GM18868 (cell line): ENCODE measurements at regions not wholly inside any gene's neighbourhood (a gene's known extent, or its start where the extent isn't known, plus 50 kb on each side); places are given as distances from the start of the nearest gene placed in this dataset.

Experiments used
- ATAC-seq: cut with Tn5 transposase; IDR thresholded peaks from one replicate; pipeline ENCODE4 v1.9.1; 2021; ENCODE audit warnings: mild to moderate bottlenecking, moderate library complexity; ENCODE audit not compliant: unreplicated experiment

DNA sequence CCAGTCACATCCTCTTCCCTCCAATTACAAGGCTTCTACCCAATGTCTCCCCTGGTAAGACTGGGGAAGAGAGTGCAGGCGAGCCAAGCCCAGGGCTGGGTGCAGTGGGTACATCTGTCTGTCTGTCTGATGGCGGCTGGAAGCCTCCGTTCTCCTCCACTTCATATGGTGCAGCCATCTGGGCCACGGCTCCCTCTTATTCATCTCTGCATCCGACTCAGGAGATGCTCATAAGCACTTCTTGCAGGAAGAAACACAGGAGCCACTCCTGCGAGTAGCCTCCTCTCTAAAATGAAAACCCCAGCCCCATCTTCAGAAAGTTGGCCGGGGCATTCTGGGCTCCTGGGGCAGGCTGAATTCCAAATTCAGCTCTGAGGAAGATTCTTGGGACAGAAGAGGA is 67.5 kb upstream of the SLC6A6 start:
- no peak for ATAC-seq

DNA sequence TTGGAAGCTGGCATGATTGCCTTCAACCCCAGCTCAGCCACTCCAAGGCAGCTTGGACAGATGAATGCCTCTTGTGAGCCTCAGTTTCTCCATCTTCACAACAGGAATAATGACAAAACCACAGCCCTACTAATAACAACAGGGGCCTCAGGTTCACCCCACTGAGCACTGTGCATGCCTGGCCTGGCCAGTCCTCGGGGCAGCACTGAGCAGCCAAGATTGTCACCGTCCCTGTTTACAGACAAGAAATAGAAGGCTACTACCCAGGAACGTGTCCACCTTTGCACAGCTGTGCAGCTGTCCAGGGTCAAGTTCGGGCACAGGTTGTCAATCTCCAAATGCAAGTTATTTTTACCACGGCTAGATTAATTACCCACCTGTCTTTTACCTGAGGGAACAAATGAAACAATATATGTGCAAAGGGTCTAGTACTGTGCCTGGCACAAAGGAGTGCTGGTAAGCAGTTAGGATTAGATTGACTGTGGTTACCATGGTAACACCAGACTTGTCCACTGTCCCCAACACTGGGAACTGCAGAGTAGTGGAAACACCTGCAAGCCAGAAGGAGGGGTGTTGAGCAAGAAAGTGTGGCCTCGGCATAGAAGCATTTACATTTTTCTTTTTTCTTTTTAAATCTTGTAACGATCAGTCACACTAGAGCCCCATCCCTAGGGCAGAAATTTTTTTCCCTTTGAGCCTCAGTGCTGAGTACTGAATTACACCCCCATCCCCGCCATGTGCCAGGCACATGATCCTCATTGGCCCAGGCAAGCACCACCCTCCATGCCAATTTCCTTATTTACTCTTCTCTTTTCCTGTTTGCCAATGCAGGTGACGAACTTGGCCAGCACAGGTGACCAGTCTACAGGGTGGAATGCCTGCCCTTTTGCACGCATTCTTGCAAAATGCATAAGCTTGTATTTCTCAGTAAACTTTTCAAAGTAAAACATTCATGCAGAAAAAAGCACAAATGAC is 66.3 kb upstream of the SLC6A6 start:
- ATAC-seq: no peak

DNA sequence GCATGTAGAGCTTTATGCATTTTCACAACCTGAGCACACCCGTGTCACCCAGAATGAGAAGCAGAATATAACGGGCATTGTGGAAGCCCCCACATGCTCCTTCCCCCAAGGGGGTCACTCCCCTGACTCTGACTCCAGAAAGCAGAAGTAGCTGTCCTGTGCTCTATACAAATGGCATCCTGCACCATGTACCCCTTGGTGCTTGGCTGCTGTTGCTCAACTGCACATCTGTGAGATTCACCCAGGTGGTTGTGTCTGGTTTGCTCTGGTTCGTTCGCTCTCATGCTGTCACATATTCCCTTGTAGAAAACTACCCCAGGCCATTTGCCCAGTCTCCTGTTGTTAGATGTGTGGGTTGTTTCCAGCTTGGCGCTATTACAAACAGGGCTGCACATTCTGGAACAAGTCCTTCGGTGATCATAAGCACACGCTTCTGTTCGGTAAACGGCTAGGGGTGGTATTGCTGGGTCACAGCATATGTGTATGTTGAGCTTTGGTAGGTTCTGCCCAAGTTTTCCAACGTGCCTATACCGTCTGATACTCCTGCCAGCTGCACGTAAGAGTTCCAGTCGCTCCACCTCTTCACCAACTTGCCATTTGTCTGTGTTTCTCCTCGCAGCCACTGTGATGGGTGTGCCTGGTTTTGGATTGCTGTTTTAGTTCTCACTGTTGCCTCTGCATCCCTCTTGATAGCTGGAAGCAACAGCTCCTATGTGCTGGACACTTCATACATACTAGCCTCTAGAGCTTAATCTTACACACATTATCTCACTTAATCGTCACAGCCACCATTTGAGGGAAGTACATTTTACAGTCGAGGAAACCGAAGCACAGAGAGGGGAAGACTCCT is 65.4 kb upstream of the SLC6A6 start:
- no peak for ATAC-seq

DNA sequence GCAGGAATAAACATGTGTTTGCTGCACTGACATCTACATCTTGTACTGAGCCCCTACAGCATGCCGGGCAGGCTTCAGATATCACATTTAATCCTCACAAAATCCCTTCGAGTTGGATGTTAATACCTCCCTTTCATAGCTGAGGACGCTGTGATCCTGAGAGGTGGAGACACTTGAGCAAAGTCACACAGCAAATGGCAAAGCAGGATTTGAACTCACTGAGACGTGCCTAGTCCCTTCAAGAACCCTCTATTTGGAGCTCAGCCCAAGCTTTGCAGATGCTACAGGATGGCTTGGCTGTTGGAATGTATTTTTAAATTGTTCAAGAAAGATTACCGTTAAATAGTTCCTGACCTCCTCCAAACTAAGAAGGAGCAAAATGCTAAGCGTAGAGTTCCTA is 64.6 kb upstream of the SLC6A6 start:
- no peak for ATAC-seq

DNA sequence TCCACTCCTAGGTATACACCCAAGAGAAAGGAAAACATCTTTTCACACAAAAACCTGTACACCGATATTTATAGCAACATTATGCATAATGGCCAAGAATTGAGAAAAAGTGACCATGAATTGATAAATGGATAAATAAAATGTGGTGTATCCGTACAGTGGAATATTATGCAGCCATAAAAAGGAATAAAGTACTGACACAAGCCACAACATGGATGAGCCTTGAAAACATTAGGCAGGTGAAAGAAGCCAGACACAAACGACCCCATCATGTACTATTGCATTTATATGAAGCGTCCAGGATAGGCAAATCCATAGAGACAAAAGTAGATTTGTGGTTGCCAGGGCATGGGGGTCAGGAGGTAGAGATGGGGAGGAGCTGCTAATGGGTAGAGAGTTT is 64.2 kb upstream of the SLC6A6 start:
- ATAC-seq: no peak

DNA sequence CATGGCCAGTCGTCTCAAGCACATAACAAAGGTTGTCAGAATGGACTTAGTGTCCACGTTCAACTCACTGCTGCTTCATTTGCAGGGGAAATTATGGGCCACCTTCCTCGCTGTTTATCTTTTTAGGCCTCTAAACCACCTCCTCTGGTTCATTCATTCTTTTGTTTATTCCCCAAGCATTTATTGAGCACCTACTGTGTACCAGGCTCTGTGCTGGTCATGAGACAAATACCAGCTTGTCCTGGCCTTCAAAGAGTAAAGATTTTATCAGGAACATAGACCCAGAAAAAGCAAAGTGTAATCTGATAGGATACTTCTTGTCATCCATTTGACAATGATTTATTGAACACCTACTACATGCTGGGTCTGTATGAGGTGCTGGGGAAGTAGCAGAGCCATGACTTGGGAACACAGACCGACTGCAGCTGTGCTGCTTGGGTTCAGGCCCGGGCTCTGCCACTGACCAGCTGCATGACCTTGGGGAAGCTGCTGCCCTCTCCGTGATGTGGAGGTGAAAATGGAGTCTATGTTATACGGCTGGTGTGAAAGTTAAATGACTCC is 63.4 kb upstream of the SLC6A6 start:
- ATAC-seq: no peak

DNA sequence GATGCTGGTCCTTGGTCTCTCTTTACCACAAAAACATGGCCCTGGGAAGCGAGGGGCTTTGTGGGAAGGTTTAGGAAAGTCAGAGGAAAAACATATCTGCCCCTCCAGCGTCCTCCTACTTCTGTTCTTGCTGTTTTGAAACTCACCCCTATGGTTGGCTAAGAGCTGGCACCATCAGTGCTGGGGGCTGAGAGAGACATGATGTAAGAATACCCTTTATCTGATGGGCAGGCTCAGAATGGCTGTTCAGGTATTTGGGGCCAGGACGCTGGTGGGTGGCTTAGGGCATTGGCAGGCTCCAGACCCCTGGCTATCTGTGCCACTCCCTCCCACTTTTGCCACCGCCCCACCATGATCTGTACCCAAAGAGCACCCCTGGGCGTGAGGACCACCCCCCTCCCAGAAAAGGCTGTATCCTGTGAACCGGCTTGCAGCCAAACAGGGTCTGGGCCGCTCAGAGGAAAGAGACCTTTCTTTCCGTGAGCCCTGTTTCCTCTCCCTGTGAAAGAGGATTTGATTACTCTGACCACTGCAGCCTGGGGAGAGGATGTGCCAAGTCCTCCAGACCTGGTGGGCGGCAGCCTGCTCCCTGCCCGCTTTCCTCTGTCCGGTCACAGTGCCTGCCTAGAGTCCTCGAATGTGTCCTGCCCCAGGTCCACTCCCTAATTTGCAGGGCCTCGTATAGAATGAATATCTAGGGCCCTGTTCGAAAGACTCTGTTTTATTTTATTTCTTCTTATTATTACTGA is 61.3 kb upstream of the SLC6A6 start:
- ATAC-seq: no peak

DNA sequence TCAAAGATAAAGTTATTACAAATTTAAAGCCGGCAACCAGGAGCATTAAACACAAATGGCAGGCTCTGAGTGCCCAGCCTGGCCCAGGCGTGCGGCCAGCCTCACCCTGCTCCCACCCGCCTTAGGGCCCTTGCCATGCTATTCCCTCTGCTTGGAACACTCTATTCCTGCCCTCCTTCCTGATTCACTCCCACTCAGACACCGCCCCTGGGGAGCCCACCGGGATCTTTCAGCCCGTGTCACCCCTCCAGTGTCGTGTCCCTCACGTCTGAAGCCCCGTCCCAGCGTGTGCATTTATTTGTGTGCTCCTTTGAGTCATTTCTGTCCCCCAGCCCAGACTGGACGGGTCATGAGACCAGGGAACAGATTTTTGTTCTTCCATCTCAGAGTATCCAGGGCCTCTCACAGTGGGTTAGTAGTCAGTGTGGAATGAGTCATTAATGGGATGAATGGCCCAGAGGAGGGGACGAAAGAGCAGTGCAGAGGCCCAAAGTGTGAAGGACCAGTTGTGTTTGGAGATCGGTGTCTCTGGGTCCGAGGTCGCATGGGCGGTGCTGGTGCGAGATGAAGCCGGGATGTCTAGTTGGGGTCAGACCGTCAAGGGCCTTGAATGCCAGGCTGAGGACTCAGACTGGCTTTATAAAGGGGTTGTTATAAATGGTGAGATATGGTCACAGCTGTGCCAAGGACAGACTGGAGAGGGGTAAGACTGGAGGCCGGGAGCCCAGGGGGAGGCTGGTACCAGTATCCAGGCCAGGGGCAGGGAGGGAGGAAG is 58.9 kb upstream of the SLC6A6 start:
- no peak for ATAC-seq

DNA sequence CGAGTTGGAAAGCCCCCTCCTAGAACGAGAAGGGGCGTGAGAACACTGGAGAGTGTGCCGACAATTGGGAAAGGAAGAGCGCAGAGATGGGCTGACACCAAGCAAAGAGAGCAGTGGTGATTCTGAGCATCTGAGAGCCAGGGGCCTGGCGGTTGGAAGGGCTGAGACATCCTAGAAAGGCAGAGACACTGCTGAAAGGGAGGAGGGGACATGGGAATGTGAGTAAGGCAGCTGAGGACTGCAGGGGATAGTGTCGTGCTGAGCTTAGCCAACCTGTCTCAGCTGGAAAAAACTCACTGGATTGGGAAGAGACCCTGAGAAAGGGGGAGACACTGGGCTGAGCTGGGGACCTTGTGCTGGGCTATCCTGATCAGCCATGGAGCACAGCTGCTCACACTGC is 58.1 kb upstream of the SLC6A6 start:
- no peak for ATAC-seq

DNA sequence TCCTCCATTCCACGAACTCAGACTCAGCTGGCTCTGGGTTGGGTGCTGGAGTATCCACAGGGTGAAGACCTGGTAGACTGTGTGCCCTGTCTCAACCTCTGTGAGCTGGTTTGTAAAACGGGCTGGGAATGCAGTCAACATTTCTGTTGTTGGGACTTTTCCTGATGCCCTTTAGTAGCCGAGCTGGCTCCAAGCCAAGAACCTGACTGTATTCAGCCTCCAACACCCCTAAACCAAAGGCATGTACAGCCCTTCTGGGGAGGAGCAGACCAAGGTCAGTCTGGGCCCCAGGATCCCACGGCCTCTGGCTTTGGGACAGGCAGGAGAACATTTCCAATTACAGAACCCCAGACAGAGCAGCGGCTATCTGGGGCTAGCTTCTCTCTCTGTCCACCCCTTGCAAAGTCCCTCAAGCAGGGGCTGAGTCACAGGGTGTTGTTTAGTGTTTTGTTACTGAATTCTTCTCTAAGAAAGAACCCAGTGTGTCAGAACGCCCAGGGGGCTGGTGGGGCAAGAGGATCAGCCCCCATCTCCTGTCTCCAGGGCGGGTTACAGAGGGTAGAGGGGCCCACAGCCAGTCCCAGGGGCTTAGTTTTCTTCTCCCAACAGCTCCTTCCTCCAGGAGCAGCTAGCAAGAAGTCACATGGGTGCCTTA is 56.8 kb upstream of the SLC6A6 start:
- ATAC-seq: no peak

DNA sequence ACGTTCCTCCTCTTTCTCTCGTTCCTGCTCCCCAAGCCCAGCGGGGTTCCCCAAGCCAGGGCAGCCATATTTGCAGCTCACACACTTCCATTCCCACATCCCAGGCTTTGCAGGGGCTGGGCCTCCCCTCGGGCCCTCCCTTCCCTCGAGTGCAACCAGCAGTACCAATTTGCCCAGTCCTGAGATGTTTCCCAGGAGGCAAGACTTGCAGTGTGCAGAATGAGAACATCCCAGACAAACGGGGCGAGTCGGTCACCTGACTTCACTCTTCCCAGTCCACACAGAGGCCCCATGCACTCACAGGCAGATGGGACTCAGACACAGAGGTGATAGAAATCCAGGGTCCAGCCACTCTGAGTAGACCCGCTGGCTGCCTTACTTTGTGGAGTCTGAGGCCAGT is 56.2 kb upstream of the SLC6A6 start:
- no peak for ATAC-seq

DNA sequence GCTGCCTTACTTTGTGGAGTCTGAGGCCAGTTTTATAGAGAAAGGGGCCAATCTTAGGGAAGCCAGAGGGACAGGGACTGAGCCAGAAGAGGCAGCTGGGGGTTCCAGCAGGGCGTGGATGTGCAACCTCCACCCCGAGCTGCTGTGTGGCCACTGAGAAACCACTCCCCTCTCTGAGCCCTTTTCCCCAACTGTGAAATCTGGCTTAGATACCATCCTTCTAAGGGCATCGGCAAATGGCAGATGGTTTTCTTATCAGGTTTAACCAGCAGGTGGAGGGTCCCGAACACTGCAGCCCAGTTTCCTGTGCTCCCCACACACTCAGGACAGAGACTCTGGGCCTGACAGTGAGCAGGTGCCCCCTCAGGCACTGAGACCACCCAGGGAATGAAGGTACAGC is 55.8 kb upstream of the SLC6A6 start:
- no peak for ATAC-seq

DNA sequence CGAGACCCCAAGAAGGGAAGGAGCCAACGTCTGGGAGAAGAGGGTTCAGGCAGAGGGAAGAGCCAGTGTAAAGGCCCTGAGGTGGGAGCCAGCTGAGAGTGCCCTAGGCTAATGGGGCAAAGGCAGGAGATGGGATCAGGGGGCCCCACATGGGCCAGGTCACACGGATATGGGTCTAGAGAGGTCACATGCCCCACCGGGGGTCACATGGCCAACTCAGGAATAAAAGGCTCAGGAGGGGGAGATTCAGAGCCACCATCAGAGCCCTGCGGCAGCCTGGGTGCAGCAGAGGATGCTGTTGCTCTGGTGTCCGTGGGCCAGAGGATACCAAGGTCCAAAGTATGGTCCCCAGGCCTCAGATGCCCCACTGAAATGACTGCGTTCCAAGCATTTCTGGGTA is 55.3 kb upstream of the SLC6A6 start:
- no peak for ATAC-seq

DNA sequence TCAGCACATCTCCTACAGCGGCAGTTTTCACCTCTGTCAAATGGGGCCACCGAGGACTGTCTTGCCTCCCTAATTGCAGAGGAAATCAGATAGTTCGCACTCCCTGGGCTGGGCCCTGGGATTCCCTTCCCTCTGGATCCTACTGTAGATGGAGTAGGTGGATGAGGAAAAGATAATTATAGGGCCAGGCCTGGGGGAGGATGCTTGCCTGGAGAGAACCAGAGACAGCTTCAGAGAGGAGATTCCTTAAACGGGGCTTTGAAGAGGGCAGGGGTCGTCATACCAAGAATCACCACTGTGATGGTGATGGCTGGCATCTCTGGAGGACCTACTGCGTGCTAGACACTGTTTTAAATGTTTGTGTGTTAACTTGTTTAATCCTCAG is 50.8 kb upstream of the SLC6A6 start:
- no peak for ATAC-seq

DNA sequence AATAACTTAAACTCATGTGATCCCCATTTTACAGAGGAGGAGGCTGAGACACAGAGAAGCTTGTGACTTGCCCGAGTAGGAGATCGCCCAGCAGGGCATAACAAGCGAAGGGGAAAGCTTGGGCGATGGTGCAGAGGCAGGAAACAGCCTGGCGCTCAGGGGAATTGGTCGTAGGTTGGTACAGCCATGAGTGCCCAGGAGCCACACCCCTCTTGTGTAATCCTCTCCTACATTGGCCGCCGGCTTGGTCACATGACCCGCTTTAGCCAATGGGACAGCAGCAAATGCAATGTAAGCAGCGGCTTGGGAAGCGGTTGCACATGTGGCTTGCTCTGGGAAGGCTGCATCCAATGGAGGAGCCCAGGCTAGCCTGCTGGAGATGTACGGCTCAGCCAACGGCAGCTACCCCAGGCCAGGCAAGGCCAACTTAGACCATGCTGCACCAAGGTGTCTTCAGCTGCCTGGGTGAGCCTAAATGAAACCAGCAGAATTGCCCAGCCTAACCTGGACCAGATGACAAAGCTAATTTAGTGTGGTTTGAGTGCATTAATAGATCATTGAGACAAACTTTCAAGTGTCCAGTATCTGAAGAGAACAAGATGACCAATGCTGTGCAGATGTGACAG is 50.3 kb upstream of the SLC6A6 start:
- ATAC-seq: no peak
